ENCODE measurements at regions not wholly inside any gene's neighbourhood (a gene's known extent, or its start where the extent isn't known, plus 50 kb on each side); places are given as distances from the start of the nearest gene placed in this dataset.

DNA sequence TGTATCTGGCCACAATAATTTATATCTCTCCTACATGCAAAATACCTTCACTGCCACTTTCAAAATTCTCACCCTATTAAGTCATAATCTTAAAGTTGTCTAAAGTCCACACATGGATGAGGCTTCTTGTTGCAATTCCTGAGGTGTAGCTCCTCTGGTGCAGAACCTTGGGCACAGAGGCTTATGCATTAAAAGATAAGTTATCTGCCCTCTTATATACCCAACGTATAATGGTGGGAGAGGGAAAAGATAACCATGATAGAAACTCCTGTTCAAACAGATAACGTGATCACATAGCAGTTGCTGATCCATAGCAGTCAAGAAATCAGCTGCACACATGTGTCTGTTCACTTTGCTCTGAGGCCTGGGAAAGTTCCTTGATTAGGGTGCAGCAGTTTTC lies 1767.0 kb downstream of the MAT2B start:
- no peak for DNase-seq (ENCODE audit: low read depth in 2 of 2)

GRCh38 chr5:165277661-165278060 lies 1772.2 kb downstream of the MAT2B start:
- no peak for DNase-seq (ENCODE audit: low read depth in 2 of 2)

- no peak for DNase-seq (ENCODE audit: low read depth in 2 of 2)
Observed at GRCh38 chr5:165282491-165282890, 1777.1 kb downstream of the MAT2B start.

DNA sequence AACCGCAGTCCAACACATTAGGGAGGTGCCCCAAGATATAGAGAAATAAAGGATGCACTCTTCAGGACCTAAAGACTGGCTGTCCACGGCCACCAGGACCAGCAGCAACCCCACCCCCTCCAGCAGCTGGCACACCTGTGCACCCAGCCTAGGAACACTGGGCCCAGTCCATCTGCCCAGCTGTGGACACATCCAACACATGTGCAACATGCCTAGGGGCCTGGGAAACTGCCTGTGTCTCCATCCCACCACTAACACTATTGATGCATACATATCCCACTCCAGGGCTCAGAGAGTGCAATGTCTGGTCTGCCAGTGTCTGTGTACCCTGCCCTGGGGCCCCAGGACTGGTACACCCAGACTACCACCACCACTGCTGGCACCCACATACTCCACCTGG lies 1781.3 kb downstream of the MAT2B start:
- DNase-seq (ENCODE audit: low read depth in 2 of 2) = no peak

- DNase-seq (ENCODE audit: low read depth in 2 of 2) = no peak
Observed at GRCh38 chr5:165290535-165290934, 1785.1 kb downstream of the MAT2B start.

- DNase-seq (ENCODE audit: low read depth in 2 of 2) = no peak
Observed at GRCh38 chr5:165296401-165297130, 1791.1 kb downstream of the MAT2B start.

GRCh38 chr5:165304193-165304827 lies 1798.9 kb downstream of the MAT2B start:
- DNase-seq (ENCODE audit: low read depth in 2 of 2) = no peak

GRCh38 chr5:165305596-165305995 lies 1800.2 kb downstream of the MAT2B start:
- DNase-seq (ENCODE audit: low read depth in 2 of 2) = no peak

- no peak for DNase-seq (ENCODE audit: low read depth in 2 of 2)
Observed at GRCh38 chr5:165309446-165309845, 1804.0 kb downstream of the MAT2B start.

- DNase-seq (ENCODE audit: low read depth in 2 of 2) = no peak
Observed at GRCh38 chr5:165310031-165310430, 1804.6 kb downstream of the MAT2B start.

DNA sequence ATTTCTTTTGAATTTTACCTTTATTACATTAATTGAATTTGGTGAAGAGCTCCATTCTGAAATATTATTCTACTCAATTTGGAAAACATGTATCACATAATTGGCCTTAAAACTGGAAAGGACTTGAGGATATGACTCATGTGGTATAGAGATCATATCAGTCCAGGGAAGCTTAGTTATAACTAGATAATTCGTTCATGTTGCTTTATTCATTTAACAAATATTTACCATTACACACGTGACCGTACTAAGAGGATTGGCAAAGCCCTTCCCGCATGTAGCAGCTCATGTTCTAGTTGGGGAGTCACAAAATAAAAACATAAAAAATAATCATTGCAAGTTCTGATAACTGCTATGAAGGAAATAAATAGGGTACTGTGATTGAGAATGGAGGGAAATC lies 1816.5 kb downstream of the MAT2B start:
- no peak for DNase-seq (ENCODE audit: low read depth in 2 of 2)

GRCh38 chr5:165325221-165325620 lies 1819.8 kb downstream of the MAT2B start:
- DNase-seq (ENCODE audit: low read depth in 2 of 2) = no peak

- DNase-seq (ENCODE audit: low read depth in 2 of 2) = no peak
Observed at GRCh38 chr5:165327631-165328030, 1822.2 kb downstream of the MAT2B start.

GRCh38 chr5:165328846-165329245 lies 1823.4 kb downstream of the MAT2B start:
- DNase-seq (ENCODE audit: low read depth in 2 of 2) = no peak

DNA sequence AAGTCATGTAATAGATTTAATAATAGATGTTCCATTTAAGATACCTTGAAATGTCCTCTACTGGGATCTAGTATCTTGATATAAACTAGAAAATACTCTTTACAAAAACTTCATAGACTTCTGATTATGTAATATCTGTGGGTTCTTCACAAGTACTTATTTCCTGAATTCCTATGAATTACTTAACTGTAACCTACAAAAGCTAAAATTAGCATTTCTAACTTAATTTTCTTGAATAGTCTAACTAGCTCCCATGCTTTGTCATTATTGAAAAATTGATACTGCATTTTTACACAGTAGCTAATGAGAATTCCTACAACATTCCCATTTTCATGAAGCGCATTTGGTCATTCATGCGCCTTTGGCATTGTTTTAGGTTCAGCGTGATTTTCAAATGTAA lies 1828.2 kb downstream of the MAT2B start:
- DNase-seq (ENCODE audit: low read depth in 2 of 2) = no peak

- DNase-seq (ENCODE audit: low read depth in 2 of 2) = no peak
Observed at GRCh38 chr5:165334201-165334600, 1828.8 kb downstream of the MAT2B start.

GRCh38 chr5:165349735-165350134 lies 1844.3 kb downstream of the MAT2B start:
- DNase-seq (ENCODE audit: low read depth in 2 of 2) = no peak

DNA sequence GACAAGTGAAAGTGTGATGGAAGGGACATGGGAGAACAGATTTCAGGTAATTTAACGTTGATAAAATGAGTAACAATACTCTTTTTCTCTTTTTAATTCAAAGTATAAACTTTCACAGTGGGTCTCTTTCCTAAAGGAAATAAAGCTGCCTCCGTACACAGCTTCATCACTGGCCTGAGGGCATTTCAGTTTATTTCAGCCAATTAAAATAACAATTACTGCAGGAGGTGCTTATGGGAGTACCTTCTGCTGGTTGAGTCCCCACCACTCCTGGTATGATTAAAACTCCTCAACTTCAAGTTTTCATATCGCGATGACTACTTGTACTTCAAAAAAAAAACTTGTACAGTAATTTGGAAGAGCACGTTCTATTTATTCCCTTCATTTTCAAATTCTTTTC lies 1845.9 kb downstream of the MAT2B start:
- no peak for DNase-seq (ENCODE audit: low read depth in 2 of 2)

- DNase-seq (ENCODE audit: low read depth in 2 of 2) = no peak
Observed at GRCh38 chr5:165360366-165360765, 1854.9 kb downstream of the MAT2B start.

DNA sequence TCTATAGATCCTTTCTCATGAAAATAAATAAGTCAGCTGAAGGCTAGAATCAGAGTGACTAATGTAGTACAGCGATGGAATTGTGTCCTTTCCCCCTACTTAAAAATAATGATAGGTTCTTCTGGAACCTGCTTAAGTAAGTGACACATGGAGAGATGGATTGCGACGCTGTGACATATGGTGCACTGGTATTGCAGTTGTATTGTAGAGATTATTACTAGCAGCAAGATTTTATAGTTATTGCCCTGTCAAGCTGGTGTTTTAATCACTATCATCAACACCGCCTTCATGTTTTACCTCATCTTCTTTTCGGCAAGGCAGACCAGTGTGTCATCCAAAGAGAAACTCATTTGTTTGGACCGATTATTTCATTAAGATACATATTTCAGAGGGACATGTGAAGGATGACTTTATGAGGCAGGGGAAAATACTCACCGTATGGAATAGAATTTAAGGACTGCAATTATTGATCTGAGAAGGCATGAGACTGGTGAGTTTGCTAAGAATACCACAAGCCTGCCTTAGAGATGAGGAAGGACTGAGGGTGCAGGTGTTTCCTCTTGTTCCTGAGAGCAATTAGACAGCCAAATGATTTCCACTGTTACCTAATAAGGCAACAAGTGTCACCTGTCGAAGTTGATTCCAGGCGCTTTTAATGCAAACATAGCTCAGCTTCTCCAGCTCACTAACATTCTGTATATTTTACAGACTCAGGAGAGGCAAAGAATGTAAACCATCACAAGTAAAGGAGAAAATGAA lies 1855.5 kb downstream of the MAT2B start:
- no peak for DNase-seq (ENCODE audit: low read depth in 2 of 2)

- no peak for DNase-seq (ENCODE audit: low read depth in 2 of 2)
Observed at GRCh38 chr5:165370233-165370632, 1864.8 kb downstream of the MAT2B start.

- DNase-seq (ENCODE audit: low read depth in 2 of 2) = no peak
Observed at GRCh38 chr5:165370794-165371193, 1865.4 kb downstream of the MAT2B start.

- DNase-seq (ENCODE audit: low read depth in 2 of 2) = no peak
Observed at GRCh38 chr5:165375201-165375600, 1869.8 kb downstream of the MAT2B start.

Measured in stimulated activated CD4-positive, alpha-beta T cell treated with anti-CD3 and anti-CD28 coated beads, Interleukin-1b, Interleukin-23, amount 100 ng/mL, for 4 hours (primary cell).